Activated CD4-positive, CD25-positive, alpha-beta regulatory T cell (primary cell): ENCODE measurements at regions not wholly inside any gene's neighbourhood (a gene's known extent, or its start where the extent isn't known, plus 50 kb on each side); places are given as distances from the start of the nearest gene placed in this dataset.
"Not testable (repeated sequence)": the region's sequence is repeated elsewhere in the genome, so short reads cannot be mapped to it uniquely, and the experiment has no call there.

ENCODE experiments used
- DNase-seq, 4 experiments: peaks; one replicate each; lab custom pipeline; 2025; lab: John Stamatoyannopoulos, UW

- DNase-seq, result no peak
Measured at GRCh38 chr18:51330739-51331138, 133.3 kb upstream of the MEX3C start.

GRCh38 chr18:51337406-51337805, 139.9 kb upstream of the MEX3C start:
- DNase-seq, result no peak

GRCh38 chr18:51339856-51340255, 142.4 kb upstream of the MEX3C start:
- DNase-seq, result no peak

- no peak for DNase-seq
Measured at GRCh38 chr18:51340332-51340731, 142.9 kb upstream of the MEX3C start.

- no peak for DNase-seq
Measured at GRCh38 chr18:51342815-51343214, 145.3 kb upstream of the MEX3C start.

- DNase-seq, result no peak
Measured at GRCh38 chr18:51345848-51346391, 148.4 kb upstream of the MEX3C start.

DNA sequence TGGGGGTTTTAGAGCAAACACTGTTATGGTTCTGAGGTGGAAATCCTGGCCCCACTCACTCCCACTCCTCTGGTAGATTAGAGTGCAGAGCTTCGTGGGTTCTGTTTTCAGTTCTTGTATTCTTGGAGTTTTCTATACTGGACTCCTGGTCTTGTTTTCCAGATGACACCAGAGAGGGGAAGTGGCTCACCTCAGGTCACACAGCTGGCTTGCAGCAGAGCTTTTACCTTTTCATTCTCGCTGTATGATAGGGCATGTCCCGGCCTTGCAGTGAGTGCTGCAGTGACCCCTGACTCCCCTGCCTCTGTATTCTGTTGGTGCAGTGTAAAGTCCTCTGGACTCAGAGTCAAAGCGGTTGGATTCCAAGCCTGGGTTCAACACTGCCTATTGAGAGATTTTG, 148.9 kb upstream of the MEX3C start:
- DNase-seq, result no peak

DNA sequence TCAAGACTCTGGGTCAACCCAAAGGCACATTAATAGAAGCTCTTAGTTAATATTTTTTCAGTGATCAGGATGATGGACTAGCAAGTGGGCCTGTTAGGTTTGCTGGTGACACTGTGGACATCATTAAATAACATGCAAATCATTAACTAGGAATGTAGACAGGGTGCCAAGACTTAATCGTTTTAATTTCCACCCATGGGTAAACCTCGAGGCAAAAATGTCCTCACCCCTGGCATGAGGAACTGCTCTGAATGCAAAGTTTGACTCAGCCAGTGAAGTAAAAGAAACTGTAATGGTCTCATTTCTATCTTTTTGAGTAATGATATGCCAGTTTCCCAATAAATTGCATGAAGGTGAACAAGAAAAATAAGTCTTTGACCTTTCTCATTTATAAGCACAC, 152.6 kb upstream of the MEX3C start:
- no peak for DNase-seq

DNA sequence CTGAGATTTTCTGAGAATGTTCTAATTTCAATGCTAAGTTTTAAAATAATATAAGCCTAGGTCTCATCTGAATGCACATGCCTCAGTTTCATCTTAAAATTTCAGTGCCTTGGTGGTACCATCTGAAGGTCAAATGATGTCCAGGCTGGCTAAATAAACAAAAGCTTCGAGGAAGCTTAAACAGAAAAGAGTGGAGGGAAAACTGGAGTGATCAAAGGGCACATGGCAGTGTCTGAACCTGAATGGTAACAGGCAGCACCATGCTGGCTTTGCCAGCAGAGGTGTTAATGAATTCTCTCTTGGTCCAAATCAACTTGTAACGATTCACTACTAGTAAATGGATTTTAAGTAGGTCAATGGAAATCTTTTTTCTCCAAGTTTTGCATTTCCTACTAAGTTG, 158.4 kb upstream of the MEX3C start:
- no peak for DNase-seq

DNA sequence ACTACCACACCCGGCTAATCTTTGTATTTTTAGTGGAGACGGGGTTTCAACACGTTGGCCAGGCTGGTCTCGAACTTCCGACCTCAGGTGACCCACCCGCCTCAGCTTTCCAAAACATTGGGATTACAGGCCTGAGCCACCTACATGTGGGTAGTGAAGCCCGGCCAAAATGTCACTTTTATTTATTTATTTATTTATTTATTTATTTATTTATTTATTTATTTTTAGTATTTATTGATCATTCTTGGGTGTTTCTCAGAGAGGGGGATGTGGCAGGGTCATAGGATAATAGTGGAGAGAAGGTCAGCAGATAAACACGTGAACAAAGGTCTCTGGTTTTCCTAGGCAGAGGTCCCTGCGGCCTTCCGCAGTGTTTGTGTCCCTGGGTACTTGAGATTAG, 162.8 kb upstream of the MEX3C start:
- DNase-seq, result not testable (repeated sequence)

DNA sequence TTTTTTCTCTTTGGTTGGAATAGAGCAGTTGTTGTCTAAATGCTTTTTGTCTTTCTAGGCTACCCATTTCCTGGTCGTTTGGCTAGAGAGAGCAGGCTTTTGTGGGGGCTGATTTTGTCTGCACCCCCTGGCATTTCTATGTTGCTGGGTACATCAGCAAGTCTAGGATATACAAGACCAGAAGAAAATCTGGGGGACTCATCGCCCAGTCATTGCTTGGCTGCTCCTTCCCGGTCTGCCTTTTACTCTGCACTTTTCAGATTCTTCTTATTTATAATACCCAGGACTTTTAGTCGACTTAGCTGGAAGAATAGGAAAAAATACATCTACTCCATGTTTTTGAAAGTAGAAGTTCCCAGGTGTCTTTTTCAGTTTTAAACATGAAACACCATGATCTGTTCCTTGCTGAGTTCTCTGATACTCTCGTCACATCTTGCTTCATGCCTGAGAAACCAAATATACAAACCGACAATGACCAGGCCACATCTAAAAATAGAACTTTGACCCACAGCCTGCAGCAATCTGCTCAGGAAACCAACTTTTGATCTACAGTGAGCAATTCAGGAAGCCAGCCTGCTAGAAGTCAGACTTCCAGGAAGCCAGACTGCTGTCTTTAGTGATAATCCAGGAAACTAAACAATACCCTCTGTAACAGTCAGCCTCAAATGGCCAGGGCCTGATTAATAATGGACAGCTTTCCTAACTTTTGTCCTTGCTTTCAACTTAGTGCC, 163.8 kb upstream of the MEX3C start:
- DNase-seq, result no peak

DNA sequence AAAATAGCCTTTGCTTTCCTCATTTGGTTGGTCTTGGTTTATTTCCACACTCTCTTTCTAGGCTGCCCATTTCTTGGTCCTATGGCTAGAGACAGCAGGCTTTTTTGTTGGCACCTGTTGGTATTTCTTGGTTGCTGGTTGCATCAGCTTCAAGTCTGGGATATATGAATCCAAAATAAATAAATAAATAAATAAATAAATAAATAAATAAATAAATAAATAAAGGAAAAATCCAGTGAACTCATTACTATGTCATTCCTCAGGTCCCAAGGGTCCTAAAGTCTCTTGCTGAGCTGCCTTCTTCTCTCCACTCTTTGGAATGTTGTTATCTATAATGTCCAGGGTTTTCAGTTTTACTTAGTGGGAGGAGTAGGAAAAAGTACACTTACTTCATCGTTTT, 165.9 kb upstream of the MEX3C start:
- no peak for DNase-seq

DNA sequence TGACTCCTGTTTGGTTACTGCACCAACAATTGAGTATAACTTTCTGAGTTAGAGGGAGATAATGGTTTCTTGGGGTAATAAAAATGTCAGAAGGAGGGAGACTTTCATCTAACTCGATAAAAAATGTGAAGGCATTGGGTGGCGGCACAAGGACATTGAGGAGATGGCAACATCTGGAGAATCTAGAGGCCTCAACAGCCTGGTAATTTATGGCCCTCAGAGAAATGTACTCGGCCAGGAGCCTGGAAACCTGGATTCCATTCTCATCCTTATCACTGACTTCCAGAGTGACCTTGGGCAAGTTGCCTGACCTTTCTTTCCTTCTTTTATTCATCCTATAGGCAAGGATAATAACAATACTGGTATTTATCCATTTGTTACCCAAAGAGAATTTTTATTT, 173.5 kb upstream of the MEX3C start:
- DNase-seq, result no peak

GRCh38 chr18:51371929-51372328, 174.4 kb upstream of the MEX3C start:
- no peak for DNase-seq

DNA sequence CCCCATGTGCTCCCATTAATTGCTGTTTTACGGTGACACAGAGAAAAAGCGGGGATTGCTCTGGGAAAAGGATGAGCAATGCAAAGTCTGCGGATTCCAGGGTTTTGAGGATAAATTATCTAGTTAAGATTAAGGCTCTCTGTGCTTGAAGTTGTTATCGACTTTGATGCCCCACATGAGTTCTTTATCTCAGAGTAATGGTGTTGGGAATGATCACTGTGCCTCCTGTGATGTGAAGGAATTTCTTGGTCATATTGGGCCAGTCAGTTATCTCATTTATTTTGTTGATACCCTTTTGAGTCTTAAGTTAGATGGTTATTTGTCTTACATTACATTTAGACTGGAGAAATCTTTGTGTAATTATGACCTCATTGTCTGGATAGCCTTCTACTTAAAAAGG, 184.6 kb upstream of the MEX3C start:
- DNase-seq, result no peak

DNA sequence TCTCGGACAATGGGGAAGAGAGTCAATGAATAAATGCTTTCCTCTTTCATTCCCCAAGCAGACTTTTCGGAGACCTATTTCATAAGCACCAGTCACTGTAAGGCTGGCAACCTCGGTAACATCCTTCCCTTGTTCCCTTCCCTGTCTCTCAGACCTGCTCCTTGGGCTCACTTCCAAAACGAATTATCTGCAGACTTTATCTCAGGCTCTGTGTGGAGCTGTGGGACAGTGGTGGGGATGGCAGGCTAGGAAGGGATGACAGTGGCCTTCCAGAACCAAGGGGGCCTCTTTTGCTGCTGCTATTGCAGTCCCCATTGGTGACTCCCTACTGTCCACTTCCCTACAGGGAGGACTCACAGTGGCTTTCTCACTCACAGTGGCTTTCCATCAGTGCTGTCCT, 185.6 kb upstream of the MEX3C start:
- DNase-seq, result no peak

DNA sequence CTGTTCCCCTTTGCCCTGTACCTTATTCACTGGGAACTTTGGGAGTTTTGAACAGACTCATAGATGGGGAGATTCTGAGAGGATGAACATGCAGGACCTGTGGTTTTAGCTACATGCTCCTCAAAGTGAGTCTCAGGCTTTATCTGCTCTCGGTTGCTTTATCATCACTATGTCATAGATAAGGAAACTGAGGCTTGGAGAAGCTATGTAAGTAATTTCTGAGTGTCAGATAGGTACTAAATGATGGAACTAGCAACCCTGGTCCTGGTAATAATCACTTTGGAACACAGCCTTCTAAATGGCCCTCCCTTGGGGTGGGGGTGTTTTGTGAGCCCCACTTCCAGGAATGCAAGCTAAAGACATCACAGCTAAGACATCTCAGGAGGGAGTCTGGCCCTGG, 186.2 kb upstream of the MEX3C start:
- DNase-seq, result no peak

DNA sequence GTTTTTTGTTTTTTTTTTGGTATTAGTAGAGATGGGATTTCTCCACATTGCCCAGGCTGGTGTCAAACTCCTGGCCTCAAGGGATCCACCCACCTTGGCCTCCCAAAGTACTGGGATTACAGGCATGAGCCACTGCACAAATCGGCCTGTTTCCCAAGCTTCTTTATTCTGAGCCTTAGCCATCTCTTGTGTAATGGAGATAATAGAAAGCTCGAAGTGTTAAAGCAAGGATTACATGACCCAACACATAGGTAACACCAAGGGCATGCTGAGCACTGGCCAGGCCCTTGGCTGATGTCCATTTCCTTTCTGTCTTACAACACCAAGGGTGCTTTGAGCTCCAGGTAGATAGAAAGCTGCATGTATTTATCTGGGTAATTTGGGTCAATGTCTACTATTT, 187.8 kb upstream of the MEX3C start:
- DNase-seq, result no peak

GRCh38 chr18:51390702-51391101, 193.2 kb upstream of the MEX3C start:
- no peak for DNase-seq

DNA sequence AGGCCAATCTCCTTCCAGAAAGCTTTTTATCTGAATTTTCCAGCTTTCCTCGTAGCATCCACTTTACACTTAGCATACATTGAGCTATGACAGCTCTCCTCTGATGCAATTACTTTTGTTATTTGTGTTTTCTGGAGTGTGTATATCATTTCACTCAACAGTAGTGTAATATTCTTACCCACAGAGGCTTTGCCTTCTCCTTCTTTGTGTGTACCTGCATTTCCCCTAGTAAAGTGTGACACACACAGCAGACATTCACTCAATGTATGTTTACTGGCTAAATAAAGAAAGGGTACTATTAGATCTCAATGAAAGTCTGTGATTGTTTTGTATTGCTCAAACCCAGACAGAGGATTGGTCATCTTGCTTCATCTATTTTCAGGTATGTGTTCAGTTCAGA, 193.7 kb upstream of the MEX3C start:
- DNase-seq, result no peak

GRCh38 chr18:51391731-51392130, 194.2 kb upstream of the MEX3C start:
- DNase-seq, result no peak

DNA sequence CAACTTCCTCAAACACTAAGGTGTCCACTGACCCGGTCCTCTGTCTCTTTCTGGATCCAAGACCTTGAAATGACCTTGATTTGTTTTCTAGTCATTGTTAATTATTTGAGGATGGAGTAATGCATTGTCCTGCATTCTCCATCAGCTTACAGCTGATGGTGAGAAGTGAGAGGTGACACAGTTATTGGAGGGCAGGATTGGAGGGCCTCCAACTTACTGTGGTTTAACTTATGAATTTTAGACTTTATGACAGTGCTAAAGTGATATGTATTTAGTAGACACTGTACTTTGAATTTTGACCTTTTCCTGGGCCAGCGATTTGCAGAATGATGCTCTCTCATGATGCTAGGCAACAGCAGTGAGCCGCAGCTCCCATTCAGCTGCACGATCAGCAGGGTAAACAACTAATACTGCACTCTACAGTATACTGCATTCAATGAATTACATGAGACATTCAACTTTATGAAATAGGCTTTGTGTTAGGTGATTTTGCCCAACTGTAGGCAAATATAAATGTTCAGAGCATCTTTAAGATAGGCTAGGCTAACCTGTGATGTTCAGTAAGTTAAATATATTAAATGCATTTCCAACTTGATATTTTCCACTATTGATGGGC, 200.0 kb upstream of the MEX3C start:
- no peak for DNase-seq

GRCh38 chr18:51398104-51398503, 200.6 kb upstream of the MEX3C start:
- DNase-seq, result no peak
